ENCODE measurements at regions not wholly inside any gene's neighbourhood (a gene's known extent, or its start where the extent isn't known, plus 50 kb on each side); places are given as distances from the start of the nearest gene placed in this dataset.

DNA sequence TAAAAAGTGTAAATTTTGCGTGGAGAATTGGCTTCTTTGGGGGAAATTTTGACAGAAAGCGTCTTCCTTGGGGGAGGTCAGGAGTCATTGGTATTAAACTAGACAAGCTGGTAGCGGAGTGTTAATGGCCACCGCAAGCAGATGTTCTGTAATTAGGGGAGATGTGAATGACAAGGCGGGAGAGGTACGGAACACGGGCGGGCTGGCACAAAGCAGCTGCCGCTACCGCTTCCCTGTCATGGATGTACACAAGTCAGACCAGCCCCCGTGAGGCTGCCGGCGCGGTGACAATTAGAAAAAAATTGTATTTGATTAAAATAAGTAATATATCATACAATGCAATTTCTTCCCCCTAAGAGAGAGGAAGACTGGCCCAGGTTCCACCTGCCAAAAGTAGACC is 501.6 kb downstream of the VRK1 start:
- DNase-seq (ENCODE audit: low read depth), result no peak

- DNase-seq (ENCODE audit: low read depth), result no peak
These were observed 502.5 kb downstream of the VRK1 start for GRCh38 chr14:97299661-97300060.

DNA sequence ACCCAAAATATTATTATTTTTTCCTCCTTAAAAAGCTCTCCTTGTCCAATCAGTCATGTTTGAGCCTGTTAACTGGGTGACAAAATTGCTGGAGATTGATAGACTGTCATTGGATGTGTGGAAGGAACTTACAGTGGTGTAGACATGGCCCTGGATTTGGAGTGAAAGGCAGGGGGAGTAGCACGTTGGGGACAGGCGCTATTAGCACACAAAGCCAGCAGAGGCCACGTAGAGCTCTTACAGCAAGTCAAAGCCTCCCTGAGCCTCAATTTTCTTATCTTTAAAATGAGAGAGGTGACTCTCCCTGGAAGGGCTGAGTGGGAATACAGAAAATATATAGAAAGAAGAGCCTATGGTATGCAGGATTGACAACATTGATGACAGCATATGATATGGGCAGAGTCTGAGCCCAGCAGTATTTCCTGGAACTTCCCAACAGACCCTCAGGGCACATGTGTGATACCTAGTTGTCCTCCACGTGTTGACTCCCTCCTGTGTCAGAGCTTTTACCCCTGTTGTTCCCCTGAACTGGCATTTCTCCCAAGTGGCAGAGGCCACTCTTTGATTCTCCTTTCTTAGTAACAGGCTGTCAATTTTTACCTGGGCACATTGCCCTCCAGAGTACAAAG is 504.9 kb downstream of the VRK1 start:
- DNase-seq (ENCODE audit: low read depth), result no peak

- no peak for DNase-seq (ENCODE audit: low read depth)
These were observed 509.1 kb downstream of the VRK1 start for GRCh38 chr14:97306133-97306759.

DNA sequence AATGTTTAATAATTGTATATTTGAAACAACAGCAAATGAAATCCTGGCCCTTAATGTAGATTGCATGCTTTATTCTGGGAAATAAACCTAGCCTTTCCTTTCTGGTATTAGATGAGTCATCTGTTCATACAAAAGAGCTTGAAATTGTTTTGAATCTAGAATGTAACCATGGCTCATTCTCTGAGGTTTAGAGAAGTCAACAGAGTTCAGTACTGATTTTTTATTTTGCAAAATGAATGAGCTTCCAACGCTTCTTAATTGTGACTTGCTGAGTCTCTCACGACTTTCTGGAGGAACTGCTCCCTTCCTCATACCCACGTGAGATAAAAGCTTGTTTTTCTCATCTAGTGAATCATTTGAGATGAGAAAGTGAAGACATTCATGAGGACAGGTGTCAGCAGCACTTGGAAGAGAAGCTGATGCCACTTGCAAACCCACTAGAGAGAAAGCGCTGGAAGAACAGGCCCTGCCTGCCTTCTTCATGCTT is 509.6 kb downstream of the VRK1 start:
- no peak for DNase-seq (ENCODE audit: low read depth)

DNA sequence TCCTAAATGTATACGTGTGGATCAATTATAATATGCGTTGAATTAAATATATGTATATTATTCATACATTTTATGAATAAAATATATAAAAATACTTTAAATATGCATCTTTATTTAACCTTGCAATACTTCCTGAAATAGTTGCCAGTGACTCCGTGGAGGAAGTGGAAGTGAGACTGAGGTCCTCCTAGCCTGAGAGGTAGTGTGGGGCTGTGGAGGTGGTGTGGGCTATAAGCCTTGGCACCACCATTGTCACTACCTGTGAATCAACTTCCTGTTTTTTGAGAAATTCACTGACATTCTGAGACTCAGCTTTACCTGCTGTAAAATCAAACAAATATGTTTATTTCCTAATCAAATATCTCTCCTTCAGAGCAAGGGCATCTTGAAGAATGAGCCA is 514.2 kb downstream of the VRK1 start:
- DNase-seq (ENCODE audit: low read depth), result no peak

DNA sequence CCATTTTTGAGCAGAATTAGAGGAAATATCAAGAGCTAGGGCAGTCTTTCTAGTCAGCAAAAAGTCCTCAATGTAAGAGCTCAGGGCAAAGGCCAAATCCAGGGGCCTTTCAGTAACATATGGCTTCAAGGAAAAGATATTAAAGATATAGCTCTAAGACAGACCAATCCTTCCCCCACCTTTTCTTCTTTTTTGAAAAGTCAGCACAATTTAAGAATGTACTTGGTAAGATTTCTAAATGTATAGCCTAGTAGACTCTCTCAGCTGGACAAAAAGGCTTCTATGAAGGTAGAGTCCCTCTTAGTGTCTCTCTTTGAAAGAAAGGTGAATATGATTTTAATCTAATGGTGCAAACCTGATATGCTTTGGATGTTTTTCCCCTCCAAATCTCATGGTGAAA is 515.7 kb downstream of the VRK1 start:
- DNase-seq (ENCODE audit: low read depth), result no peak

DNA sequence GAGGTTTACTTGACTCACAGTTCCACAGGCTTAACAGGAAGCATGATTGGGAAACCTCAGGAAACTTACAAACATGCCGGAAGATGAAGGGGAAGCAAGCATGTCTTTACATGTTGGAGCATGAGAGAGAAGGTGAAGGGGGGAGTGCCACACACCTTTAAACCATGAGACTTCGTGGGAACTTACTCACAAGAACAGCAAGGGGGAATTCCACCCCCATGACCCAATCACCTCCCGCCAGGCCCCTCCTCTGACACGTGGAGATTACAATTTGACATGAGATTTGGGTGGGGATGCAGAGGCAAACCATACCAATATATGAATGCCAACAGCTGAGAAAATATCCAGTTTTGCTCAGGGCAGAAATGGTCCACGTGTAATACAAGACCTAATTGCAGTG is 518.6 kb downstream of the VRK1 start:
- DNase-seq (ENCODE audit: low read depth), result no peak

DNA sequence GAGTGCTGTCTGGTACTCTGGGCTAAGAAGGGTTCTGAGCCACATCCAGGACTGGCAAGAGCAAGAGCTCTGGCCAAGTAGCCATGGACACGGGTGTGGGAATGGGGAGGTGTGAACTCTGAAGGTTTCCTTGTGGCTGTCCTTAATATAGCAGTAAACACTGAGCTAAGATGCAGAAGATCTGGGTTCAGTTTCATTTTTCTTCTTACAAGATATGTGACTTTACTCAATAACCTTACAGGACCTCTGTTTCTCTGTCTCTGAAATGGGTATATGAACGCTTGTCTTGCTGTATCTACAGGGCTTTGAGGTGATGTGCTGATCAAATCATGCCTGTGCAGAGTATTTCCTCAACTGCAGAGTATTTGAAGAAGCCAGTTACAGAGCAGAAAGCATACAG is 521.2 kb downstream of the VRK1 start:
- no peak for DNase-seq (ENCODE audit: low read depth)

- no peak for DNase-seq (ENCODE audit: low read depth)
These were observed 522.5 kb downstream of the VRK1 start for GRCh38 chr14:97319691-97320090.

GRCh38 chr14:97328743-97329142 is 531.6 kb downstream of the VRK1 start:
- no peak for DNase-seq (ENCODE audit: low read depth)

DNA sequence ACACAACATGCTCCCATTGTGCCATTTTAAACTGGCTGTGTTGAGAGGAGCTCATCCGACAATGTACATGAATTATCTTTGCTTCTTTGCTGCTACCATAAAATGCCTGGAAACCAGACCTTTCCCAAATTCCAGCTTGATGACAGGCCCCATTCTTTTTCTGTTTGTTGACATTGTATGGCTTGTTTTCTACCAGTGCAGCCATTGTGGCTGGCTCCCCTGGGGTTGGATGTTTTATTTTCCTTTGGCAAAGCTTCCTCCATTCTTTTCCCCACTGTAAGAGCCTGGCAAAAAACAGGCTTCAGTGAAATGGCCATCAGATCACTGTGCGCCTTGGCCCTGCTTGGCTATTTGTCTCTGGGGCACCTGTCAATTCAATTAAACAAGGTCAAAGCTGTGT is 532.5 kb downstream of the VRK1 start:
- no peak for DNase-seq (ENCODE audit: low read depth)

GRCh38 chr14:97331058-97331457 is 533.9 kb downstream of the VRK1 start:
- no peak for DNase-seq (ENCODE audit: low read depth)

DNA sequence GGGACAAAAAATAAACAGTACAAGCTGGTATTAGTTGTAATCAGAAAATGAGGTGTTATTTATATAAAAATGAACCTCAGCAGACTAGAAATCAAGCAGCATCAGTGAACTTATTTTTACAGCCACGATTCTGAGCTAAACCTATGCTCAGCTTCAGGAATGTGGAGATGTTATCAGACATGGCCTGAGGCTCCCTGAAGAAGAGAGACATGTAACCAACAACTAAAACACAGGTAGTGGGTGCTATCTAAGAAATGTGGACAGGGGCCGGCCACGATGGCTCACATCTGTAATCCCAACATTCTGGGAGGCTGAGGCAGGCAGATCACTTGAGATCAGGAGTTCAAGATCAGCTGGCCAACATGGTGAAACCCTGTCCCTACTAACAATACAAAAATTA is 534.3 kb downstream of the VRK1 start:
- DNase-seq (ENCODE audit: low read depth), result no peak

- DNase-seq (ENCODE audit: low read depth), result no peak
These were observed 539.0 kb downstream of the VRK1 start for GRCh38 chr14:97336179-97336578.

- no peak for DNase-seq (ENCODE audit: low read depth)
These were observed 539.6 kb downstream of the VRK1 start for GRCh38 chr14:97336816-97337215.

DNA sequence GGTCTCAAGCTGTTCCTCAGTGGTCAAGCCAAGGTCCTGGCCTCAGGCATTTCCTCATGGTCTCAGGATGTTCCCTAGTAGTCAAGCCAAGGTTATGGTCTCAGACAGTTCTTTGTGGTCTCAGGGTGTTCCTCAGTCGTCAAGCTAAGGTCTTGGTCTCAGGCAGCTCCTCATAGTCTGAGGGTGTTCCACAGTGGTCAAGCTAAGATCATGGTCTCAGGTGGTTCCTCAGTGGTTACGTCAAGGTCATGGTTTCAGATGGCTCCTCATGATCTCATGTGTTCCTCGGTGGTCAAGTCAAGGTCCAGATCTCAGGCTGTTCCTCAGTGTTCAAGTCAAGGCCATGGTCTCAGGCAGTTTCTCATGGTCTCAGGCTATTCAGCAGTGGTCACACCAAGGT is 540.1 kb downstream of the VRK1 start:
- DNase-seq (ENCODE audit: low read depth), result no peak

- DNase-seq (ENCODE audit: low read depth), result no peak
These were observed 540.5 kb downstream of the VRK1 start for GRCh38 chr14:97337670-97338069.

DNA sequence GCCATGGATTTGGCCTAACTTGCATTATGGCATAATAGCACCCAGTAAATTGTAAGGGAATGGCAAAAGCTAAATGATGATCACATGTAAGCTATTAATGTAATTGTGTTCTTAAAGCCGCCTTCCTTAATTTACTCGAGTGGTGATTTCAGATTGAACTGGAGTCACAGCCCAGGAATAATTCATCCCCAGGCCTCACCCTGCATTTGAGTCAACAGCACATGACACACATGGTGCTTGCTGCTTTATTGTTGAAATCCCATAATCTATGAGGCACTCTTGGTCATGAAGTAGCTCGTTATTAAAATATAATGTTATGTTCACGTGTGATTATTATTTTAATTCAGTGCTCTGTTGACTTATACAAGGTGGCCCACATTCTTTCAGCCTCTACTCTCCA is 547.5 kb downstream of the VRK1 start:
- DNase-seq (ENCODE audit: low read depth), result no peak

DNA sequence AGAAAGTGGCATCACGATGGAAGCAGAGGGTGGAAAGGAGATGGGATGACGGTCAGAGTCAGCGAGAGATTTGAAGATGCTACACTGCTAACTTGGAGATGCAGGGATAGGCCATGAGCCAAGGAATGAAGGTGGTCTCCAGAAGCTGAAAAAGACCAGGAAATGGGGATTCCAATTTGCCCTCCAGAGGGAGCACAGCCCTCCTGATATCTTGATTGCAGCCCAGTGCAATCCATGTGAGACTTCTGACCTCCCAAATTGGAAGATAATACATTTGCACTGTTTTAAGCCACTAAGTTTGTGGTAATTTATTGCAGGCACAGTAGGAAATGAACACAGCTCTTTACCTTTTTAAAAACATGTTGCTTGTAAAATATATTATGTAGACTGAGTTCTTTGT is 549.5 kb downstream of the VRK1 start:
- no peak for DNase-seq (ENCODE audit: low read depth)

GRCh38 chr14:97349463-97349862 is 552.3 kb downstream of the VRK1 start:
- no peak for DNase-seq (ENCODE audit: low read depth)

DNA sequence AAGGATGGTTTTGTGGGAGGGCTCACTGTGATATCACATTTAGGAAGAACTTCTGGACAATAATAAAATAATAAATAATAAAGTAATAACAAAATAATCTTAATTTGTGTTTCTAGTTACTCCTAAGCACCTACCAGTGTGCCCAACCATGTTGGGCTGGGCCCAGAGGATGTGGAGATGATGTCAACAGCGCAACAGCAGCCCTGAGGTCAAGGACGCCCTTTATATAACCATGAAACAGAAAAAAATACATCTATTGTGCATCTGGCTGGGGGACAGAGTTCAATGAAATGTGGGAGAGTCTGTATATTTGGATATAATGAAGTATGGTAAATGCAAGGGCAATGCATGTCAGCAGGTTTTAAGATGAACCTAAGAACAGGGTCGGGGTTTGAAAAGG is 552.8 kb downstream of the VRK1 start:
- DNase-seq (ENCODE audit: low read depth), result no peak

DNA sequence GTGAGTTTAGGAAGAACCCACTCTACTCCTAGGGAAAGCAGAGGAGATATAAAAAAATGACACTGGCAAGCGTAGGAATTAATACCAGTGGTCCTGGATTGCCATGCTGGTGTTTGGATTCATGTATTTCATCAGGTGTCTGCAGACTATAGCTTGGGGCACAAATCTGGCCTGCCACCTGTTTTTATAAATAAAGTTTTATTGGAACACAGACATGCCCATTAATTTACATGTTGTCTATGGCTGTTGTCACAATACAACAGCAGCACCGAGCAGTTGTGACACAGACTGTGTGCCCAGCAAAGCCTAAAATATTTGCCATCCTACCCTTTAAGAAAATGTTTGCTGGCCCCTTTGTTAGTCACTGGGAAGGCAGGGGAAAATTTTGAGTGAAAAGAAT is 553.2 kb downstream of the VRK1 start:
- no peak for DNase-seq (ENCODE audit: low read depth)

Measured in non-pigmented ciliary epithelial cell (primary cell).